NT2/D1 (cell line): ENCODE measurements at regions not wholly inside any gene's neighbourhood (a gene's known extent, or its start where the extent isn't known, plus 50 kb on each side); places are given as distances from the start of the nearest gene placed in this dataset.
"Not testable (repeated sequence)": the region's sequence is repeated elsewhere in the genome, so short reads cannot be mapped to it uniquely, and the experiment has no call there.

ENCODE experiments used
- DNase-seq: peaks from one replicate; pipeline ENCODE4 v3.0.0-alpha.2; 2011; ENCODE audit warnings: low read depth, low spot score
- H3K27me3 ChIP-seq: 2 replicates; pipeline ENCODE4 v1.6.0; 2011; ENCODE audit warnings: mild to moderate bottlenecking; ENCODE audit not compliant: insufficient read length, insufficient read depth
- H3K36me3 ChIP-seq: 2 replicates; pipeline ENCODE4 v1.6.1; 2011; ENCODE audit warnings: mild to moderate bottlenecking, low read length, mixed read lengths; ENCODE audit not compliant: insufficient read depth, insufficient read length
- H3K4me1 ChIP-seq: 2 replicates; pipeline ENCODE4 v1.5.1; 2011; ENCODE audit not compliant: insufficient read depth, insufficient read length
- H3K4me3 ChIP-seq: 2 replicates; pipeline ENCODE4 v1.5.1; 2011; ENCODE audit warnings: low read depth; ENCODE audit not compliant: insufficient read length
- H3K9ac ChIP-seq: 2 replicates; pipeline ENCODE4 v1.6.0; 2011; ENCODE audit warnings: low read depth; ENCODE audit not compliant: insufficient read length
- H3K9me3 ChIP-seq: 2 replicates; pipeline ENCODE4 v1.5.1; 2011; ENCODE audit warnings: mild to moderate bottlenecking, low read length; ENCODE audit not compliant: insufficient read depth
- SUZ12 ChIP-seq: IDR thresholded peaks from 2 replicates; pipeline ENCODE4 v1.6.1; 2011; ENCODE audit not compliant: insufficient read length, insufficient read depth; ENCODE audit errors: extremely low read depth
- YY1 ChIP-seq: IDR thresholded peaks from 2 replicates; pipeline ENCODE4 v1.6.1; 2011; ENCODE audit not compliant: insufficient read length, insufficient read depth
- ZNF274 ChIP-seq: IDR thresholded peaks from 2 replicates; pipeline ENCODE4 v1.6.1; 2011; ENCODE audit warnings: mild to moderate bottlenecking, low read depth, low read length

- Histone ChIP-seq H3K4me3 (no peak overlapping the region), H3K9me3 (no peaks in the 10 kb centered on the region), H3K36me3 (no peaks in the 10 kb centered on the region), H3K27me3 (no peaks in the 10 kb centered on the region), H3K4me1 (no peaks in the 10 kb centered on the region), H3K9ac (no peak overlapping the region)
- TF ChIP-seq SUZ12 (no peak), ZNF274 (no peak), YY1 (no peak)
- no peak for DNase-seq
Measured at GRCh38 chr6:50390416-50390815, 322.9 kb upstream of the TFAP2D start.

- not testable (repeated sequence) for H3K4me1 ChIP-seq, DNase-seq, H3K27me3 ChIP-seq, H3K36me3 ChIP-seq, H3K9ac ChIP-seq, H3K9me3 ChIP-seq, H3K4me3 ChIP-seq
Measured at GRCh38 chr6:50394139-50394538, 319.2 kb upstream of the TFAP2D start.

- no peak overlapping the region for H3K4me3 ChIP-seq
- TF ChIP-seq YY1 (no peak), ZNF274 (no peak), SUZ12 (no peak)
- no peak for DNase-seq
- H3K27me3 ChIP-seq = no peaks in the 10 kb centered on the region
- no peaks in the 10 kb centered on the region for H3K4me1 ChIP-seq
- H3K9me3 ChIP-seq = no peaks in the 10 kb centered on the region
- no peaks in the 10 kb centered on the region for H3K36me3 ChIP-seq
- H3K9ac ChIP-seq = no peak overlapping the region
Measured at GRCh38 chr6:50404643-50405042, 308.7 kb upstream of the TFAP2D start.

- H3K4me3 ChIP-seq = no peak overlapping the region
- H3K9ac ChIP-seq = no peak overlapping the region
- DNase-seq = peak; percentile 39
- no peaks in the 10 kb centered on the region for H3K36me3 ChIP-seq
- H3K27me3 ChIP-seq = no peaks in the 10 kb centered on the region
- H3K4me1 ChIP-seq = no peaks in the 10 kb centered on the region
- TF ChIP-seq SUZ12 (no peak), YY1 (no peak), ZNF274 (no peak)
- no peaks in the 10 kb centered on the region for H3K9me3 ChIP-seq
Measured at GRCh38 chr6:50410579-50410978, 302.7 kb upstream of the TFAP2D start.

- DNase-seq, H3K9ac ChIP-seq, H3K27me3 ChIP-seq, H3K36me3 ChIP-seq, H3K4me3 ChIP-seq, H3K4me1 ChIP-seq, H3K9me3 ChIP-seq: not testable (repeated sequence)
Measured at GRCh38 chr6:50421041-50421440, 292.3 kb upstream of the TFAP2D start.

- H3K27me3 ChIP-seq = no peaks in the 10 kb centered on the region
- no peaks in the 10 kb centered on the region for H3K4me1 ChIP-seq
- no peak overlapping the region for H3K9ac ChIP-seq
- TF ChIP-seq SUZ12 = no peak
- TF ChIP-seq ZNF274 = no peak
- TF ChIP-seq YY1 = no peak
- no peaks in the 10 kb centered on the region for H3K9me3 ChIP-seq
- DNase-seq = no peak
- H3K36me3 ChIP-seq = no peaks in the 10 kb centered on the region
- H3K4me3 ChIP-seq = no peak overlapping the region
Measured at GRCh38 chr6:50427267-50427666, 286.1 kb upstream of the TFAP2D start.

- Histone ChIP-seq H3K9me3 (0 out of 2 replicates have a peak, but pooled peaks cover 10% of the 10 kb centered on the region), H3K9ac (no peak overlapping the region)
- TF ChIP-seq SUZ12 (no peak), YY1 (no peak)
Measured at GRCh38 chr6:50437901-50438300, 275.4 kb upstream of the TFAP2D start.

GRCh38 chr6:50442531-50443040 is 270.7 kb upstream of the TFAP2D start:
- Histone ChIP-seq H3K4me3 (no peak overlapping the region), H3K36me3 (no peaks in the 10 kb centered on the region), H3K4me1 (no peaks in the 10 kb centered on the region), H3K27me3 (peaks cover 14% of the 10 kb centered on the region), H3K9ac (no peak overlapping the region), H3K9me3 (0 out of 2 replicates have a peak, but pooled peaks cover 11% of the 10 kb centered on the region)
- DNase-seq = no peak
- TF ChIP-seq SUZ12 = no peak
- no peak for TF ChIP-seq ZNF274
- TF ChIP-seq YY1 = no peak

More at GRCh38 chr6:50437901-50438300, 275.4 kb upstream of the TFAP2D start:
- Histone ChIP-seq H3K36me3 (no peaks in the 10 kb centered on the region), H3K27me3 (peaks cover 14% of the 10 kb centered on the region), H3K4me1 (no peaks in the 10 kb centered on the region), H3K4me3 (no peak overlapping the region)
- DNase-seq = no peak
